H9 (cell line): ENCODE measurements at regions not wholly inside any gene's neighbourhood (a gene's known extent, or its start where the extent isn't known, plus 50 kb on each side); places are given as distances from the start of the nearest gene placed in this dataset.

Source experiments
- DNase-seq: peaks from one replicate; pipeline ENCODE4 v3.0.0-alpha.2; 2017
- H2AFZ ChIP-seq: one replicate; pipeline ENCODE4 v1.6.1; 2013; ENCODE audit warnings: mild to moderate bottlenecking, low read length, control low read depth, moderate library complexity
- H2AK5ac ChIP-seq: 2 replicates; pipeline ENCODE4 v1.6.1; 2013; ENCODE audit warnings: low read length, control low read depth, mixed read lengths; ENCODE audit not compliant: insufficient read length
- H2BK120ac ChIP-seq: one replicate; pipeline ENCODE4 v1.6.1; 2013; ENCODE audit warnings: low read depth, mild to moderate bottlenecking, low read length, control low read depth, inconsistent platforms; ENCODE audit not compliant: poor library complexity, severe bottlenecking
- H2BK12ac ChIP-seq: 2 replicates; pipeline ENCODE4 v1.6.1; 2013; ENCODE audit warnings: low read length, control low read depth, mixed read lengths, low read depth; ENCODE audit not compliant: insufficient read length
- H2BK15ac ChIP-seq: 2 replicates; pipeline ENCODE4 v1.6.1; 2013; ENCODE audit warnings: low read depth, low read length, control low read depth
- H2BK20ac ChIP-seq: one replicate; pipeline ENCODE4 v1.6.1; 2013; ENCODE audit warnings: low read depth, mild to moderate bottlenecking, low read length, control low read depth, inconsistent platforms; ENCODE audit not compliant: poor library complexity, severe bottlenecking
- H2BK5ac ChIP-seq: 2 replicates; pipeline ENCODE4 v1.6.1; 2013; ENCODE audit warnings: low read length, control low read depth, mixed read lengths; ENCODE audit not compliant: insufficient read length
- H3K14ac ChIP-seq: 2 replicates; pipeline ENCODE4 v1.6.1; 2013; ENCODE audit warnings: low read length, control low read depth; ENCODE audit not compliant: insufficient read depth
- H3K18ac ChIP-seq: 2 replicates; pipeline ENCODE4 v1.6.1; 2013; ENCODE audit warnings: low read depth, mild to moderate bottlenecking, mixed read lengths, low read length, control low read depth; ENCODE audit not compliant: insufficient read length
- H3K23ac ChIP-seq: 2 replicates; pipeline ENCODE4 v1.6.1; 2013; ENCODE audit warnings: low read length, control low read depth, mixed read lengths, low read depth; ENCODE audit not compliant: insufficient read length
- H3K23me2 ChIP-seq: 2 replicates; pipeline ENCODE4 v1.6.1; 2013; ENCODE audit warnings: low read depth, mild to moderate bottlenecking, mixed read lengths, low read length, control low read depth; ENCODE audit not compliant: insufficient read length, poor library complexity, severe bottlenecking
- H3K27ac ChIP-seq: 2 replicates; pipeline ENCODE4 v1.5.1; 2013; ENCODE audit warnings: low read length, control low read depth, mixed read lengths, low read depth; ENCODE audit not compliant: insufficient read length
- H3K27me3 ChIP-seq: 2 replicates; pipeline ENCODE4 v1.6.1; 2013; ENCODE audit warnings: low read length, control low read depth, inconsistent platforms; ENCODE audit not compliant: insufficient read depth
- H3K4ac ChIP-seq: 2 replicates; pipeline ENCODE4 v1.6.1; 2013; ENCODE audit warnings: low read depth, mild to moderate bottlenecking, control low read depth, inconsistent platforms, low read length, moderate library complexity
- H3K4me1 ChIP-seq: 2 replicates; pipeline ENCODE4 v1.6.1; 2013; ENCODE audit warnings: low read length, control low read depth, inconsistent platforms; ENCODE audit not compliant: insufficient read depth
- H3K4me2 ChIP-seq: 2 replicates; pipeline ENCODE4 v1.6.1; 2013; ENCODE audit warnings: low read length, control low read depth, mixed read lengths; ENCODE audit not compliant: insufficient read length, insufficient read depth
- H3K56ac ChIP-seq: 2 replicates; pipeline ENCODE4 v1.6.1; 2013; ENCODE audit warnings: low read depth, mild to moderate bottlenecking, mixed read lengths, low read length, control low read depth; ENCODE audit not compliant: insufficient read length
- H3K79me1 ChIP-seq: 2 replicates; pipeline ENCODE4 v1.6.1; 2013; ENCODE audit warnings: low read depth, mild to moderate bottlenecking, moderate library complexity, low read length, control low read depth, inconsistent platforms; ENCODE audit not compliant: insufficient read depth, poor library complexity, severe bottlenecking
- H3K79me2 ChIP-seq: 2 replicates; pipeline ENCODE4 v1.6.1; 2013; ENCODE audit warnings: low read length, control low read depth, inconsistent platforms; ENCODE audit not compliant: insufficient read depth
- H3K9ac ChIP-seq: 2 replicates; pipeline ENCODE4 v1.6.1; 2013; ENCODE audit warnings: low read length, control low read depth, mixed read lengths; ENCODE audit not compliant: insufficient read length; ENCODE audit errors: extremely low read depth
- H3K9me3 ChIP-seq: one replicate; pipeline ENCODE4 v1.6.1; 2013; ENCODE audit warnings: low read depth, low read length, inconsistent platforms; ENCODE audit not compliant: control insufficient read depth
- H3T11ph ChIP-seq: one replicate; pipeline ENCODE4 v1.6.1; 2013; ENCODE audit warnings: mild to moderate bottlenecking, low read length, control low read depth, inconsistent platforms
- H4K20me1 ChIP-seq: one replicate; pipeline ENCODE4 v1.6.1; 2013; ENCODE audit not compliant: control insufficient read depth, insufficient read length, insufficient read depth
- H4K5ac ChIP-seq: 2 replicates; pipeline ENCODE4 v1.6.1; 2013; ENCODE audit warnings: low read depth, mild to moderate bottlenecking, mixed read lengths, low read length, control low read depth; ENCODE audit not compliant: insufficient read length
- H4K8ac ChIP-seq: replicated peaks from 2 replicates; pipeline ENCODE4 v1.6.1; 2013; ENCODE audit warnings: low read length, control low read depth, mixed read lengths, low read depth; ENCODE audit not compliant: insufficient read length
- H4K91ac ChIP-seq: 2 replicates; pipeline ENCODE4 v1.6.1; 2013; ENCODE audit warnings: low read depth, mild to moderate bottlenecking, moderate library complexity, mixed read lengths, low read length, control low read depth; ENCODE audit not compliant: insufficient read length
- H3K27ac Mint-ChIP-seq, 3 experiments: 2 replicates in 2 of 3; 3 replicates in 1 of 3; pipeline ENCODE4 v1.8.0; 2020 to 2021; ENCODE audit warnings: mixed read lengths in 3 of 3, mild to moderate bottlenecking in 1 of 3, moderate library complexity in 1 of 3
- H3K27me3 Mint-ChIP-seq: 2 replicates; pipeline ENCODE4 v1.8.0; 2021; ENCODE audit warnings: low read depth, mild to moderate bottlenecking, moderate library complexity, mixed read lengths
- H3K36me3 Mint-ChIP-seq, 3 experiments: 2 replicates in 2 of 3; 3 replicates in 1 of 3; pipeline ENCODE4 v1.8.0; 2020 to 2021; ENCODE audit warnings: low read depth in 3 of 3, mixed read lengths in 3 of 3; ENCODE audit not compliant: insufficient read depth in 1 of 3
- H3K4me1 Mint-ChIP-seq, 2 experiments: 2 replicates each; pipeline ENCODE4 v1.8.0; 2020; ENCODE audit warnings: mixed read lengths in 2 of 2
- H3K4me3 Mint-ChIP-seq, 2 experiments: 2 replicates in 1 of 2; 3 replicates in 1 of 2; pipeline ENCODE4 v1.8.0; 2020 to 2021; ENCODE audit warnings: mild to moderate bottlenecking in 2 of 2, mixed read lengths in 2 of 2, moderate library complexity in 1 of 2
- H3K9me3 Mint-ChIP-seq, 2 experiments: 2 replicates in 1 of 2; 3 replicates in 1 of 2; pipeline ENCODE4 v1.8.0; 2020; ENCODE audit warnings: mild to moderate bottlenecking in 2 of 2, mixed read lengths in 2 of 2, moderate library complexity in 1 of 2
- CTCF ChIP-seq: fragments of 200-600 bp; sonication (generic); conservative IDR thresholded peaks from 3 replicates; pipeline ENCODE4 v1.8.0; 2021; ENCODE audit warnings: antibody characterized with exemption, mild to moderate bottlenecking
- WGBS: extraction: QIAGEN DNeasy Blood & Tissue Kit; methylation state at CpG from one replicate; pipeline ENCODE4 v1.1.7; 2013; ENCODE audit warnings: missing lambda C conversion rate, low lambda C conversion rate, mixed read lengths; ENCODE audit not compliant: insufficient read length; ENCODE audit errors: extremely low coverage; 5-methylcytosine and 5-hydroxymethylcytosine counted together

DNA sequence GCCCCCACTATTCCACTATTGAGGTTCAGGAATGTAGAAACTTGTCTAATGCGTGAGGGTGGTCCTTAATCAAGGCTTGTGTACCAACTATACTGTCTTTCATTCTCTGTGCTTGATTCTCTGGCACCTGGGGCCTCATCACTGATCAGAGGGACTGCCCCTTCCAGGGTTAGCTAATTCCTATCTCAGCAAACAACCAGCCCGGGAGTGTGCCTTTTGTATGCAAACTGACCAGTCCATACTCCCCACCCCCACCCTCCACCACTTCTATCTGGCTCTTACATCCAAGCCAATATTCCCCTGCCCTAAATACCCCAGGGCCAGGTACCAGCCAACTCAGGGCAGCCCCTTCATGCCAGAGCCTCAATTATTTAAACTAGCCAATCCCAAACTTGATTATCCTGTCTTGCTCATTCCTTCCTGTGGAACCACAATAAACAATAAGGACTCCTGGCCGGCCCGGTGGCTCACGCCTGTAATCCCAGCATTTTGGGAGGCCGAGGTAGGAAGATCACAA is 59.3 kb downstream of the FTHL17 start:
- peaks cover 3 to 5% (median 4%) of the 10 kb centered on the region in 3 experiments for H3K36me3 Mint-ChIP-seq
- H3K4me2 ChIP-seq, result no peak overlapping the region
- no peak overlapping the region for H3K4me3 Mint-ChIP-seq

More for the DNA sequence above, 59.3 kb downstream of the FTHL17 start:
- H3K9me3 ChIP-seq, result no peaks in the 10 kb centered on the region
- no peak overlapping the region for H3K18ac ChIP-seq
- no peaks in the 10 kb centered on the region for H3K79me2 ChIP-seq
- Mint-ChIP-seq H3K4me1 (peaks cover 5 to 13% of the 10 kb centered on the region in 2 experiments), H3K27ac (no peak overlapping the region), H3K27me3 (no peaks in the 10 kb centered on the region), H3K9me3 (peaks cover 55 to 65% of the 10 kb centered on the region in 2 experiments)
- no peak for DNase-seq
- H3K27ac ChIP-seq, result no peak overlapping the region
- H2AFZ ChIP-seq, result no peak overlapping the region
- H3K56ac ChIP-seq, result no peak overlapping the region
- H3K23ac ChIP-seq, result no peak overlapping the region
- H3K4ac ChIP-seq, result no peak overlapping the region
- H4K5ac ChIP-seq, result no peak overlapping the region
- no peak overlapping the region for H2AK5ac ChIP-seq
- no peaks in the 10 kb centered on the region for H3K23me2 ChIP-seq
- no peak for TF ChIP-seq CTCF
- H3K14ac ChIP-seq, result no peak overlapping the region
- H4K91ac ChIP-seq, result no peak overlapping the region
- H2BK120ac ChIP-seq, result no peak overlapping the region
- H3K79me1 ChIP-seq, result no peaks in the 10 kb centered on the region
- no peaks in the 10 kb centered on the region for H3K27me3 ChIP-seq
- no peak overlapping the region for H3K9ac ChIP-seq
- WGBS, result no CpG with 5 or more reads among the region's 6 CpGs
- no peak overlapping the region for H2BK20ac ChIP-seq
- H4K8ac ChIP-seq, result no peak overlapping the region
- H2BK5ac ChIP-seq, result no peak overlapping the region
- H3T11ph ChIP-seq, result no peak overlapping the region
- H3K4me1 ChIP-seq, result no peaks in the 10 kb centered on the region; the same call in 1 of the 2 replicates
- no peak overlapping the region for H2BK12ac ChIP-seq
- H2BK15ac ChIP-seq, result no peak overlapping the region; the same call in 1 of the 2 replicates
- no peaks in the 10 kb centered on the region for H4K20me1 ChIP-seq
